Liver (tissue), 8 donors: ENCODE measurements at regions not wholly inside any gene's neighbourhood (a gene's known extent, or its start where the extent isn't known, plus 50 kb on each side); places are given as distances from the start of the nearest gene placed in this dataset.

Experiments used
- DNase-seq: peaks from one replicate; pipeline ENCODE4 v3.0.0-alpha.2; 2017; ENCODE audit warnings: low spot score
- H3K27ac ChIP-seq, 2 donors: one replicate each; pipeline ENCODE4 v1.7.0; 2013; ENCODE audit warnings: inconsistent platforms in 2 of 2, low read length in 2 of 2, control low read depth in 1 of 2, low read depth in 1 of 2, mild to moderate bottlenecking in 1 of 2
- H3K27me3 ChIP-seq, 4 donors: one replicate each; pipeline versions ENCODE4 v1.6.1 to v1.7.0; 2013; ENCODE audit warnings: low read length in 3 of 4, inconsistent platforms in 1 of 4, mild to moderate bottlenecking in 1 of 4, moderate library complexity in 1 of 4; ENCODE audit not compliant: control insufficient read depth in 4 of 4, insufficient read depth in 4 of 4
- H3K36me3 ChIP-seq, 4 donors: one replicate each; pipeline versions ENCODE4 v1.6.1 to v1.7.0; 2013; ENCODE audit warnings: low read length in 3 of 4, mild to moderate bottlenecking in 3 of 4, low read depth in 1 of 4, moderate library complexity in 1 of 4; ENCODE audit not compliant: control insufficient read depth in 4 of 4, insufficient read depth in 3 of 4
- H3K4me1 ChIP-seq, 4 donors: one replicate each; pipeline versions ENCODE4 v1.6.1 to v1.7.0; 2013; ENCODE audit warnings: low read length in 3 of 4, mild to moderate bottlenecking in 3 of 4, moderate library complexity in 1 of 4; ENCODE audit not compliant: control insufficient read depth in 4 of 4, insufficient read depth in 4 of 4
- H3K4me3 ChIP-seq, 3 donors: one replicate each; pipeline versions ENCODE4 v1.6.1 to v1.7.0; 2013; ENCODE audit warnings: low read length in 3 of 3, control low read depth in 1 of 3, low read depth in 1 of 3, mild to moderate bottlenecking in 1 of 3
- H3K9ac ChIP-seq, 2 donors: one replicate each; pipeline ENCODE4 v1.7.0; 2013; ENCODE audit warnings: low read length in 2 of 2, mild to moderate bottlenecking in 2 of 2, moderate library complexity in 2 of 2, control low read depth in 1 of 2, low read depth in 1 of 2
- H3K9me3 ChIP-seq, 4 donors: one replicate each; pipeline versions ENCODE4 v1.6.1 to v1.7.0; 2013; ENCODE audit warnings: low read length in 3 of 4; ENCODE audit not compliant: control insufficient read depth in 4 of 4
- EGR1 ChIP-seq, 2 donors: IDR thresholded peaks; 2 replicates each; pipeline ENCODE4 v1.6.1; 2016 to 2018; ENCODE audit warnings: antibody characterized with exemption in 2 of 2, low read depth in 2 of 2
- FOXA1 ChIP-seq: IDR thresholded peaks from 2 replicates; pipeline ENCODE4 v1.6.1; 2016; ENCODE audit warnings: antibody characterized with exemption
- FOXA2 ChIP-seq: IDR thresholded peaks from 2 replicates; pipeline ENCODE4 v1.6.1; 2016; ENCODE audit warnings: antibody characterized with exemption
- HNF4A ChIP-seq, 2 donors: conservative IDR thresholded peaks; 2 replicates each; pipeline ENCODE4 v1.6.1; 2016; ENCODE audit warnings: antibody characterized with exemption in 2 of 2, mild to moderate bottlenecking in 2 of 2
- HNF4G ChIP-seq: IDR thresholded peaks from 2 replicates; pipeline ENCODE4 v1.6.1; 2016; ENCODE audit warnings: antibody characterized with exemption
- JUND ChIP-seq, 2 donors: IDR thresholded peaks; 2 replicates each; pipeline ENCODE4 v1.6.1; 2016; ENCODE audit warnings: antibody characterized with exemption in 2 of 2
- NR2F2 ChIP-seq: IDR thresholded peaks from 2 replicates; pipeline ENCODE4 v1.6.1; 2016; ENCODE audit warnings: antibody characterized with exemption
- RXRA ChIP-seq, 2 donors: IDR thresholded peaks; 2 replicates each; pipeline ENCODE4 v1.6.1; 2017 to 2018; ENCODE audit warnings: antibody characterized with exemption in 2 of 2, mild to moderate bottlenecking in 1 of 2
- SP1 ChIP-seq: IDR thresholded peaks from 2 replicates; pipeline ENCODE4 v1.6.1; 2018; ENCODE audit warnings: antibody characterized with exemption, mild to moderate bottlenecking
- TAF1 ChIP-seq: conservative IDR thresholded peaks from 2 replicates; pipeline ENCODE4 v1.6.1; 2016; ENCODE audit warnings: antibody characterized with exemption, mild to moderate bottlenecking
- WGBS: extraction: QIAGEN DNeasy Blood & Tissue Kit; methylation state at CpG from one replicate; pipeline ENCODE4 v1.1.7; 2013; 5-methylcytosine and 5-hydroxymethylcytosine counted together
- TF ChIP-seq, protein P1 (sequence below): fragments of 150-350 bp; IDR thresholded peaks from 2 replicates; pipeline ENCODE4 v1.5.1; 2017; ENCODE audit warnings: improper control_type of control experiment, low read depth, low read length; ENCODE audit not compliant: missing input control
- TF ChIP-seq, protein P2 (sequence below): IDR thresholded peaks from 2 replicates; pipeline ENCODE4 v1.6.1; 2016; ENCODE audit warnings: antibody characterized with exemption
- TF ChIP-seq, protein P3 (sequence below): IDR thresholded peaks from 2 replicates; pipeline ENCODE4 v1.6.1; 2016; ENCODE audit warnings: antibody characterized with exemption, mild to moderate bottlenecking
- TF ChIP-seq, protein P4 (sequence below): IDR thresholded peaks from 2 replicates; pipeline ENCODE4 v1.6.1; 2016; ENCODE audit warnings: antibody characterized with exemption
- TF ChIP-seq, protein P5 (sequence below): IDR thresholded peaks from 2 replicates; pipeline ENCODE4 v1.6.1; 2016; ENCODE audit warnings: antibody characterized with exemption
- donor health status: healthy.
- donor health status: healthy.
- donor health status: healthy.
- donor health status: healthy.
- donor health status: healthy.

DNA sequence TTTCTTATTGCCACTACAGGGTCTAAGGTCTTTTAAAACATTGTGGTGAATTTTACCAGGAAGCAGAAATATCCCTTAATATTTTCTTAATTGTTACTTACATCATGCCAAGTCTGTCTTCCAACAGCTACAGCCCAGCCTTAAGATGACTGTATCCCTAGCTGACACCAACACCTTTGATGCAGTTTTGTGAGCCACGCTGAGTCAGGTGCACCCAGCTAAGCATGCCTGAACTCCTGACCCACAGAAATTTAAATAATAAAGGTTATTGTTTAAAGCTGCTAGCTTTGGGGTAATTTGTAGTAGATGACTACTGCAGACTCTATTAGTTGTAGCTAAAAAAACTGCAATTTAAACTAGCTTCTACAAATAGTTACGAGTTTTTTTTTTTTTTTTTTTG lies 1757.9 kb upstream of the LRRTM1 start:
- no peaks in the 10 kb centered on the region for H3K36me3 ChIP-seq
- no peak for DNase-seq
- no peak overlapping the region for H3K4me3 ChIP-seq
- WGBS: 60% methylated on average over 2 of the region's 2 CpGs
- no peak overlapping the region for H3K9ac ChIP-seq
- H3K4me1 ChIP-seq: no peaks in the 10 kb centered on the region
- no peaks in the 10 kb centered on the region for H3K9me3 ChIP-seq
- H3K27me3 ChIP-seq: no peaks in the 10 kb centered on the region
- no peak overlapping the region for H3K27ac ChIP-seq
- no peak for TF ChIP-seq TAF1
- TF ChIP-seq EGR1 (IDR thresholded peaks at IDR 0.05; ENCODE audit: low read depth in 2 of 2): no peak
- TF ChIP-seq, protein P1, sequence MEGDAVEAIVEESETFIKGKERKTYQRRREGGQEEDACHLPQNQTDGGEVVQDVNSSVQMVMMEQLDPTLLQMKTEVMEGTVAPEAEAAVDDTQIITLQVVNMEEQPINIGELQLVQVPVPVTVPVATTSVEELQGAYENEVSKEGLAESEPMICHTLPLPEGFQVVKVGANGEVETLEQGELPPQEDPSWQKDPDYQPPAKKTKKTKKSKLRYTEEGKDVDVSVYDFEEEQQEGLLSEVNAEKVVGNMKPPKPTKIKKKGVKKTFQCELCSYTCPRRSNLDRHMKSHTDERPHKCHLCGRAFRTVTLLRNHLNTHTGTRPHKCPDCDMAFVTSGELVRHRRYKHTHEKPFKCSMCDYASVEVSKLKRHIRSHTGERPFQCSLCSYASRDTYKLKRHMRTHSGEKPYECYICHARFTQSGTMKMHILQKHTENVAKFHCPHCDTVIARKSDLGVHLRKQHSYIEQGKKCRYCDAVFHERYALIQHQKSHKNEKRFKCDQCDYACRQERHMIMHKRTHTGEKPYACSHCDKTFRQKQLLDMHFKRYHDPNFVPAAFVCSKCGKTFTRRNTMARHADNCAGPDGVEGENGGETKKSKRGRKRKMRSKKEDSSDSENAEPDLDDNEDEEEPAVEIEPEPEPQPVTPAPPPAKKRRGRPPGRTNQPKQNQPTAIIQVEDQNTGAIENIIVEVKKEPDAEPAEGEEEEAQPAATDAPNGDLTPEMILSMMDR: no peak
- no peak for TF ChIP-seq JUND (IDR thresholded peaks at IDR 0.05)
- TF ChIP-seq HNF4A (conservative IDR thresholded peaks at IDR 0.05): no peak
- no peak for TF ChIP-seq HNF4G
- no peak for TF ChIP-seq RXRA (IDR thresholded peaks at IDR 0.05)
- TF ChIP-seq NR2F2: no peak
- TF ChIP-seq, protein P2, sequence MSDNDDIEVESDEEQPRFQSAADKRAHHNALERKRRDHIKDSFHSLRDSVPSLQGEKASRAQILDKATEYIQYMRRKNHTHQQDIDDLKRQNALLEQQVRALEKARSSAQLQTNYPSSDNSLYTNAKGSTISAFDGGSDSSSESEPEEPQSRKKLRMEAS: no peak
- TF ChIP-seq, protein P3, sequence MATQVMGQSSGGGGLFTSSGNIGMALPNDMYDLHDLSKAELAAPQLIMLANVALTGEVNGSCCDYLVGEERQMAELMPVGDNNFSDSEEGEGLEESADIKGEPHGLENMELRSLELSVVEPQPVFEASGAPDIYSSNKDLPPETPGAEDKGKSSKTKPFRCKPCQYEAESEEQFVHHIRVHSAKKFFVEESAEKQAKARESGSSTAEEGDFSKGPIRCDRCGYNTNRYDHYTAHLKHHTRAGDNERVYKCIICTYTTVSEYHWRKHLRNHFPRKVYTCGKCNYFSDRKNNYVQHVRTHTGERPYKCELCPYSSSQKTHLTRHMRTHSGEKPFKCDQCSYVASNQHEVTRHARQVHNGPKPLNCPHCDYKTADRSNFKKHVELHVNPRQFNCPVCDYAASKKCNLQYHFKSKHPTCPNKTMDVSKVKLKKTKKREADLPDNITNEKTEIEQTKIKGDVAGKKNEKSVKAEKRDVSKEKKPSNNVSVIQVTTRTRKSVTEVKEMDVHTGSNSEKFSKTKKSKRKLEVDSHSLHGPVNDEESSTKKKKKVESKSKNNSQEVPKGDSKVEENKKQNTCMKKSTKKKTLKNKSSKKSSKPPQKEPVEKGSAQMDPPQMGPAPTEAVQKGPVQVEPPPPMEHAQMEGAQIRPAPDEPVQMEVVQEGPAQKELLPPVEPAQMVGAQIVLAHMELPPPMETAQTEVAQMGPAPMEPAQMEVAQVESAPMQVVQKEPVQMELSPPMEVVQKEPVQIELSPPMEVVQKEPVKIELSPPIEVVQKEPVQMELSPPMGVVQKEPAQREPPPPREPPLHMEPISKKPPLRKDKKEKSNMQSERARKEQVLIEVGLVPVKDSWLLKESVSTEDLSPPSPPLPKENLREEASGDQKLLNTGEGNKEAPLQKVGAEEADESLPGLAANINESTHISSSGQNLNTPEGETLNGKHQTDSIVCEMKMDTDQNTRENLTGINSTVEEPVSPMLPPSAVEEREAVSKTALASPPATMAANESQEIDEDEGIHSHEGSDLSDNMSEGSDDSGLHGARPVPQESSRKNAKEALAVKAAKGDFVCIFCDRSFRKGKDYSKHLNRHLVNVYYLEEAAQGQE: no peak
- TF ChIP-seq, protein P4, sequence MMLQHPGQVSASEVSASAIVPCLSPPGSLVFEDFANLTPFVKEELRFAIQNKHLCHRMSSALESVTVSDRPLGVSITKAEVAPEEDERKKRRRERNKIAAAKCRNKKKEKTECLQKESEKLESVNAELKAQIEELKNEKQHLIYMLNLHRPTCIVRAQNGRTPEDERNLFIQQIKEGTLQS: no peak

DNA sequence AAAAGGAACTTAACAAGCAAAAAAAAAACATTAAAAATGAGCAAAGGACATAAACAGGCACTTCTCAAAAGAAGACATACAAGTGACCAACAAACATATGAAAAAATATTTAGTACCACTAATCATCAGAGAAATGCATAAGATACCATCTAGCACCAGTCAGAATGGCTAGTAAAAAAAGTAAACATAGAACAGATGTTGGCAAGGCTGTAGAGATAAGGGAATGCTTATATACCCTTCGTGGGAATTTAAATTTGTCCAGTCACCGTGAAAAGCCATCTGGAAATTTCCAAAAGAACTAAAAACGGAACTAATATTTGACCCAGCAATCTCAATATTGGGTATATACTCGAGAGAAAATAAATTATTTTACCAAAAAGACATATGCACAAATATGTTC lies 1751.3 kb upstream of the LRRTM1 start:
- 40% methylated on average over 4 of the region's 4 CpGs for WGBS
- no peaks in the 10 kb centered on the region for H3K27me3 ChIP-seq
- H3K9ac ChIP-seq: no peak overlapping the region
- no peak overlapping the region for H3K4me3 ChIP-seq
- no peak overlapping the region for H3K27ac ChIP-seq
- H3K4me1 ChIP-seq: no peaks in the 10 kb centered on the region
- TF ChIP-seq FOXA2 (no peak), FOXA1 (no peak), RXRA (IDR thresholded peaks at IDR 0.05) (no peak)
- no peaks in the 10 kb centered on the region for H3K36me3 ChIP-seq
- DNase-seq: no peak
- no peaks in the 10 kb centered on the region for H3K9me3 ChIP-seq

DNA sequence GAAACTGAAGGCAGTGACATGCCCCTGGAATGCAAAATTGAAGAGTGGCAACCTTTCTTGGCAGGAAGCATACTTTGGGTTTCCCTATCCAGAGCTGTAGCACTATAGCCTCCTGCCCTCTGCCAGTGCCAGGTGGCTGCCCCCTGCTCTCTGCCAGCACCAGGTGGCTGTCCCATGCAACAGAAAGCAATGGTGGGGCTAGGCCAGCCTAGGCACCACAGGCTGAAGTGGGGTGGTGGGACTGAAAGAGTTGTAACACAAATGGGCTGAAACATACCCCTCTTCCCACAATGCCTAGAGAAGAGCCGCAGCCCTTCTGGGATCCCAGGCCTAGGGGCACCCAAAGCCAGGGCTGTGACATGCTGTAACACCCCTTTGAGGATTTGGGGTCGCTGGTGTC lies 1739.3 kb upstream of the LRRTM1 start:
- no peaks in the 10 kb centered on the region for H3K9me3 ChIP-seq
- WGBS: 36% methylated on average over 2 of the region's 2 CpGs
- H3K4me1 ChIP-seq: no peaks in the 10 kb centered on the region
- H3K9ac ChIP-seq: no peak overlapping the region
- no peak overlapping the region for H3K4me3 ChIP-seq
- DNase-seq: no peak
- H3K27ac ChIP-seq: no peak overlapping the region
- no peaks in the 10 kb centered on the region for H3K27me3 ChIP-seq
- no peaks in the 10 kb centered on the region for H3K36me3 ChIP-seq
- TF ChIP-seq NR2F2 (no peak), SP1 (no peak)
- TF ChIP-seq, protein P1: no peak
- TF ChIP-seq, protein P3: no peak
- TF ChIP-seq, protein P5, sequence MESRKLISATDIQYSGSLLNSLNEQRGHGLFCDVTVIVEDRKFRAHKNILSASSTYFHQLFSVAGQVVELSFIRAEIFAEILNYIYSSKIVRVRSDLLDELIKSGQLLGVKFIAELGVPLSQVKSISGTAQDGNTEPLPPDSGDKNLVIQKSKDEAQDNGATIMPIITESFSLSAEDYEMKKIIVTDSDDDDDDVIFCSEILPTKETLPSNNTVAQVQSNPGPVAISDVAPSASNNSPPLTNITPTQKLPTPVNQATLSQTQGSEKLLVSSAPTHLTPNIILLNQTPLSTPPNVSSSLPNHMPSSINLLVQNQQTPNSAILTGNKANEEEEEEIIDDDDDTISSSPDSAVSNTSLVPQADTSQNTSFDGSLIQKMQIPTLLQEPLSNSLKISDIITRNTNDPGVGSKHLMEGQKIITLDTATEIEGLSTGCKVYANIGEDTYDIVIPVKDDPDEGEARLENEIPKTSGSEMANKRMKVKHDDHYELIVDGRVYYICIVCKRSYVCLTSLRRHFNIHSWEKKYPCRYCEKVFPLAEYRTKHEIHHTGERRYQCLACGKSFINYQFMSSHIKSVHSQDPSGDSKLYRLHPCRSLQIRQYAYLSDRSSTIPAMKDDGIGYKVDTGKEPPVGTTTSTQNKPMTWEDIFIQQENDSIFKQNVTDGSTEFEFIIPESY: no peak
